CD14-positive monocyte (primary cell): ENCODE measurements at regions not wholly inside any gene's neighbourhood (a gene's known extent, or its start where the extent isn't known, plus 50 kb on each side); places are given as distances from the start of the nearest gene placed in this dataset.

Experiments used
- DNase-seq, 3 donors: peaks; one replicate each; pipeline ENCODE4 v3.0.0-alpha.2; 2011 to 2022
- H2AFZ ChIP-seq: 2 replicates; pipeline ENCODE4 v1.6.0; 2012; ENCODE audit warnings: mild to moderate bottlenecking, low read depth, low read length, inconsistent platforms; ENCODE audit not compliant: insufficient read depth, poor library complexity, severe bottlenecking
- H3K27ac ChIP-seq, 2 donors: 1 replicate in 1 of 2; 2 replicates in 1 of 2; pipeline ENCODE4 v1.5.1; 2012 to 2013; ENCODE audit warnings: low read length in 2 of 2, control low read depth in 1 of 2, inconsistent platforms in 1 of 2, low read depth in 1 of 2, mild to moderate bottlenecking in 1 of 2
- H3K27me3 ChIP-seq, 2 donors: one replicate each; pipeline versions ENCODE4 v1.6.0 to v1.6.1; 2011 to 2013; ENCODE audit warnings: low read length in 2 of 2; ENCODE audit not compliant: control insufficient read depth in 2 of 2, insufficient read depth in 2 of 2
- H3K36me3 ChIP-seq, 2 donors: replicated peaks in 1 of 2; 1 replicate in 1 of 2; 2 replicates in 1 of 2; pipeline versions ENCODE4 v1.5.1 to v1.6.1; 2012 to 2013; ENCODE audit warnings: low read length in 2 of 2, control low read depth in 1 of 2, inconsistent platforms in 1 of 2, mild to moderate bottlenecking in 1 of 2; ENCODE audit not compliant: insufficient read depth in 2 of 2, control insufficient read depth in 1 of 2
- H3K4me1 ChIP-seq, 2 donors: 1 replicate in 1 of 2; 2 replicates in 1 of 2; pipeline versions ENCODE4 v1.5.1 to v1.6.1; 2012 to 2013; ENCODE audit warnings: low read length in 2 of 2, control low read depth in 1 of 2, inconsistent platforms in 1 of 2, mild to moderate bottlenecking in 1 of 2, moderate library complexity in 1 of 2; ENCODE audit not compliant: insufficient read depth in 2 of 2, control insufficient read depth in 1 of 2
- H3K4me2 ChIP-seq: replicated peaks from 2 replicates; pipeline ENCODE3; 2012; ENCODE audit warnings: low read length, moderate library complexity, mild to moderate bottlenecking; ENCODE audit not compliant: poor library complexity, severe bottlenecking; ENCODE audit errors: extremely low read depth
- H3K4me3 ChIP-seq, 3 experiments: fragments of 200-600 bp in 1 of 3; sonication (generic) in 1 of 3; replicated peaks in 1 of 3; 1 replicate in 2 of 3; 2 replicates in 1 of 3; pipeline ENCODE4 v1.5.1; 2011 to 2013; ENCODE audit warnings: low read length in 3 of 3, mild to moderate bottlenecking in 3 of 3, control low read depth in 2 of 3, low read depth in 2 of 3, inconsistent platforms in 1 of 3, moderate library complexity in 1 of 3
- H3K79me2 ChIP-seq: 2 replicates; pipeline ENCODE4 v1.6.0; 2012; ENCODE audit warnings: mild to moderate bottlenecking, control low read depth, inconsistent platforms, low read length, moderate library complexity; ENCODE audit not compliant: insufficient read depth
- H3K9ac ChIP-seq: 2 replicates; pipeline ENCODE4 v1.6.0; 2017; ENCODE audit warnings: low read length, mild to moderate bottlenecking; ENCODE audit not compliant: insufficient read depth, poor library complexity, severe bottlenecking
- H3K9me3 ChIP-seq, 2 donors: replicated peaks in 1 of 2; 1 replicate in 1 of 2; 2 replicates in 1 of 2; pipeline versions ENCODE4 v1.5.1 to v1.6.1; 2012 to 2013; ENCODE audit warnings: low read length in 2 of 2, control low read depth in 1 of 2; ENCODE audit not compliant: control insufficient read depth in 1 of 2, insufficient read depth in 1 of 2
- H4K20me1 ChIP-seq: 2 replicates; pipeline ENCODE4 v1.6.0; 2012; ENCODE audit warnings: mild to moderate bottlenecking, low read length, control low read depth, moderate library complexity; ENCODE audit not compliant: insufficient read depth
- H3K27ac Mint-ChIP-seq, 7 donors: one replicate each; pipeline ENCODE4 v1.8.0; 2020; ENCODE audit warnings: mild to moderate bottlenecking in 7 of 7, mixed read lengths in 7 of 7, moderate library complexity in 6 of 7, inconsistent platforms in 2 of 7
- H3K27me3 Mint-ChIP-seq, 3 donors: one replicate each; pipeline ENCODE4 v1.8.0; 2021 to 2022; ENCODE audit warnings: low read depth in 3 of 3, mild to moderate bottlenecking in 3 of 3, mixed read lengths in 3 of 3, moderate library complexity in 3 of 3, inconsistent platforms in 1 of 3
- H3K36me3 Mint-ChIP-seq, 2 donors: one replicate each; pipeline ENCODE4 v1.8.0; 2020; ENCODE audit warnings: mixed read lengths in 2 of 2, inconsistent platforms in 1 of 2, mild to moderate bottlenecking in 1 of 2
- H3K4me1 Mint-ChIP-seq: one replicate; pipeline ENCODE4 v1.8.0; 2020; ENCODE audit warnings: mild to moderate bottlenecking, mixed read lengths
- H3K4me3 Mint-ChIP-seq, 2 donors: one replicate each; pipeline ENCODE4 v1.8.0; 2020; ENCODE audit warnings: mild to moderate bottlenecking in 2 of 2, mixed read lengths in 2 of 2, moderate library complexity in 1 of 2
- H3K9me3 Mint-ChIP-seq, 7 donors: one replicate each; pipeline ENCODE4 v1.8.0; 2020 to 2022; ENCODE audit warnings: mixed read lengths in 7 of 7, mild to moderate bottlenecking in 6 of 7, moderate library complexity in 6 of 7, inconsistent platforms in 2 of 7
- CTCF ChIP-seq: fragments of 200-600 bp; IDR thresholded peaks from one replicate; pipeline ENCODE4 v1.8.0; 2022; ENCODE audit warnings: antibody characterized with exemption, mild to moderate bottlenecking
- WGBS: methylation state at CpG from one replicate; pipeline ENCODE4 v1.1.5; 2013; ENCODE audit warnings: missing lambda C conversion rate; ENCODE audit not compliant: insufficient coverage; 5-methylcytosine and 5-hydroxymethylcytosine counted together
- intact Hi-C, 2 donors: fragments of 100-400 bp; cut with micrococcal nuclease; formaldehyde crosslinking; loops; one replicate each; pipeline versions ENCODE4 v1.15.0 to v1.15.1; 2023

- H3K4me1 ChIP-seq = no peaks in the 10 kb centered on the region
- no peak overlapping the region for H3K4me2 ChIP-seq
- Mint-ChIP-seq H3K9me3 (peaks cover 0 to 13% (median 8%) of the 10 kb centered on the region in 7 donors), H3K27ac (no peak overlapping the region), H3K4me3 (no peak overlapping the region), H3K4me1 (no peaks in the 10 kb centered on the region), H3K36me3 (no peaks in the 10 kb centered on the region), H3K27me3 (peaks cover 0 to 3% (median 0%) of the 10 kb centered on the region in 3 donors)
- H3K27ac ChIP-seq = no peak overlapping the region
- H4K20me1 ChIP-seq = no peaks in the 10 kb centered on the region
- no peak for TF ChIP-seq CTCF
- 100% methylated on average over 1 of the region's 3 CpGs for WGBS
- no peak overlapping the region for H3K9ac ChIP-seq
- no peaks in the 10 kb centered on the region for H3K27me3 ChIP-seq
- H3K9me3 ChIP-seq = peaks cover 7 to 10% of the 10 kb centered on the region in 2 donors
- no peak overlapping the region for H3K4me3 ChIP-seq
- no peaks in the 10 kb centered on the region for H3K36me3 ChIP-seq
- DNase-seq = no peak
- no peaks in the 10 kb centered on the region for H3K79me2 ChIP-seq
- no peak overlapping the region for H2AFZ ChIP-seq
- intact Hi-C loops = no loop called here
Measured at GRCh38 chr1:71295350-71295749, 214.5 kb upstream of the ZRANB2 start.

- Histone ChIP-seq H3K36me3 (no peaks in the 10 kb centered on the region), H3K4me1 (no peaks in the 10 kb centered on the region), H2AFZ (no peak overlapping the region), H3K9ac (no peak overlapping the region), H3K9me3 (peaks cover 10% of the 10 kb centered on the region in 2 donors), H3K79me2 (no peaks in the 10 kb centered on the region), H3K4me3 (no peak overlapping the region), H3K4me2 (no peak overlapping the region), H3K27me3 (no peaks in the 10 kb centered on the region), H4K20me1 (no peaks in the 10 kb centered on the region), H3K27ac (no peak overlapping the region)
- Mint-ChIP-seq H3K9me3 (peaks cover 0 to 16% (median 13%) of the 10 kb centered on the region in 7 donors), H3K4me1 (no peaks in the 10 kb centered on the region), H3K27ac (no peak overlapping the region), H3K27me3 (peaks cover 0 to 3% (median 0%) of the 10 kb centered on the region in 3 donors), H3K4me3 (no peak overlapping the region), H3K36me3 (no peaks in the 10 kb centered on the region)
- no peak for DNase-seq
- TF ChIP-seq CTCF = no peak
- intact Hi-C loops = no loop called here
- no CpG with 5 or more reads among the region's 5 CpGs for WGBS
Measured at GRCh38 chr1:71294178-71294577, 213.3 kb upstream of the ZRANB2 start.
